Embryonic facial prominence (tissue), 1 donor: ENCODE measurements at regions not wholly inside any gene's neighbourhood (a gene's known extent, or its start where the extent isn't known, plus 50 kb on each side); places are given as distances from the start of the nearest gene placed in this dataset.
A peak's percentile ranks its signal among the peaks of the same experiment; 100 is the strongest.
"Not testable (repeated sequence)": the region's sequence is repeated elsewhere in the genome, so short reads cannot be mapped to it uniquely, and the experiment has no call there.

Experiments used
- DNase-seq: peaks from one replicate; pipeline ENCODE4 v3.0.0-alpha.2; 2016; ENCODE audit errors: extremely low spot score

DNA sequence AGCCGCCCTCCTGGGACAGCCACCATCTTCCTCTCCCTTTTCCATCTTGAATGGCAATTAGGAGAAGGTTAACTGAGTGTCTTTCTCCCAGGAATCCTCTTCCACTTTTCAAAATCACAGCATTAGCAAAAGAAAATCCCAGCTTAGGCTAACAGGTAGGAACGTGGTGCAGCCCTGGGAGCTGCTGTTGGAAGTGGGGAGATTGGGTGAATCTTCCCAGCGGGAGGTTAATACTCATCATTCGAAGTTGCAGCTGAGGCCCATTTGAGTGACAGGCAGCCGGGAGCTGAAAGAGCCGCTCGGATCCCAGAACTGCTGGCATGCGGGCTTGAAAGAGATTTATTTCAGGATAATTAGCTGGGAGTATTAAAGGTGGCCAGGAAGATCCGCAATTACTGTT lies 306.0 kb downstream of the BCL11A start:
- no peak for DNase-seq

DNA sequence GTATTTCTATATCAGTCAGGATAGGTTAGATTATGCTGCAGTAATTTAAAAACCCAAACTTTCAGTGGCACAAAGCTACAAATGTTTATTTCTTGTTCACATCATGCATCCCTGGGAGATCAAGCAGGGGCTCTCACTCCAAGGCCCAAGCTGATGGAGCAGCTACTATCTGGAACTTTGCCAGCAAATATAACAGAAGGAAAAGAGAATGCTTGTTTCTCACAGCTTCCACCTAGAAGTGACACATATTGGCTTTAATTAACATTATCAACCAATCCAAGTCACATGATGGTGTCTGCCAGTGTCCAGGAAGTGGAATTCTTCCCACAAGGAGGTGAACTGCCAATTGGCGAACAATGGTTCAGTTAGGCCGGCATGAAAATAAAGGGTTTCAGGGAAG lies 306.9 kb downstream of the BCL11A start:
- DNase-seq: no peak

DNA sequence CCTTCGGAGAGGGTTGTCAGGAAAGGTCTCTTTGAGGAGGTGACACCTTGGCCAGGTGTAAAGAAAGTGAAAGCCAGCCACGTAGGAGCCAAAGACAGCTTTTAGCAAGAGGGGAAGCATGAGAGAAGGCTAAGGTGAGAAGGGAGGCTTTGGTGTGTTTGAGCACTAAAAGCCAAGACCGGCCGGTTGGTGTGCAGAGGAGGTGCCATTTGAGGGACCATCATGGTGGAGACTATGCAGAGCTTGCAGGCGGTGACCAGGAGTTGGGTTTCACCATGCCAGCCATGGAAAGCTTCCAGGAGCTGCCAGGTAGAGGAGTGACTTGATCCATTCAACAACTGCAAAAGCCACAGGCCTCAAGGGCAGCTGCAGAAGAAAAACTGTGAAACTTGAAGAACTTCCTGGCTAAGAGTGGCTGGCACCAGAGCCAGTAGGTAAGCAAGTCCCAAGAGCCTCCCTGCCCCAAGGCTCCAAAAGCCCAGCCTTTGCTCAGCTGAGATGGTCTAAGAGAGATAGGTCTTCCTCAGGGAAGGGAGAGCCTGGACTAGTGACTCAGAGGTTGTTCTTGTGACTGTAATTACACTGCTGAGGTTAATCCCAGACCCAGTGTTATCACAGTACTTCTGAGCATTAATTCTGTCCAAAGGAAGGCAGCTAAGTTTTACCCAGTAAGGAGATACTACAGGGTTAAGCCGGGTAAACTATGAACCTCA lies 319.0 kb downstream of the BCL11A start:
- DNase-seq: no peak

DNA sequence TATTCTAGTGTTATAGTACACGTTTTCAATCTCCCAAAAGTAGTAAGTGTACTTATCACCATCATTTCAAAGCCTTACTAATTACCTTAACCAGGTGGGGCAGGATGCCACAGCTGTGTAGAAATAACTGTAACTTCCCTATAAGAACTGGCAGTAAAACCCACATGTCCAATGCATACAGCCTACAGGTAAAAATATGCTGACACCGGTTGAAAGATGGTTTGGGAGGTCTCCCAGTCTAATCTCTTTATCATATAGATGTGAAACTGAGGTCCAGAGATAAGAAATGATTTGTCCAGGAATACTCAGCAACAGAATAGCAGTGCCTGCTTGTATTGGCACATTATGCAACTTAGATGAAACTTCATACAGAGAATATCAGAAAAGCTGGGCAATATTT lies 322.9 kb downstream of the BCL11A start:
- no peak for DNase-seq

DNA sequence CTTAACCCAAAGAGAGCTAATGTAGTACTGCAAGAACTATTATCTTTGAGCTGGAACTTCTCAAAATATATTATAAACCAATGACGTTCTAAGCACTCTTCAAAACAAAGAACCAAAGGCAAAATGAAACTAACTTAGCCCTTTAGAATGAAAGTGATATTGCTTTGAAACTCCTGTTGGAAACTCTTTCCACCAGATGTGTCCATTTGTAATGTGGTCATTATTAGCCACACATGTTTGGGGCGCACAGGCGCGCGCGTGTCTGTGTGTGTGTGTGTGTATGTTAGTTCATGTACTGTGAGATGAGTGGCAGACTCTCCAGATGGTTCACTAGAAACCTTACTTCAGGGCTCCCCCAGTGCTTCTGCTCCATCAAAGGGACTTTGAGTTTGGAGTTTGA lies 323.4 kb downstream of the BCL11A start:
- DNase-seq: no peak

DNA sequence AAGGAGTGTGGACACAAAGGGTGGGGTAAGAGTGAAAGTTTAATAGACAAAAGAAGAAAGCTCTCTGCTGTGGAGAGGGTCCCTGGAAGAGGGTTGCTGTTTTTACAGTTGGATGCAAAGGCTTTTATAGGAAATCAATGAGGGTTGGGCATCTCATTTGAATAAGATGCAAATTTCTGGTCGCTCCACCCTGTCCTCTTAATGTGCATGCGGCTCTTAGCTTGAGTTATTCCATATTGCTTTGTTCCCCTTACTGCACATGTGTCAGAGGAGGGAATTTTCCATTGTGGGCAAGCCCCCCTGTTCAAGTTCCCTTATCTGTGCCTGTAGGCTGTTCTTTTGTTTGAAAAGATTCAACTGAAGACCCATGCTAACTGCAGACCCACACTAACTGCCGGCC lies 326.5 kb downstream of the BCL11A start:
- no peak for DNase-seq

DNA sequence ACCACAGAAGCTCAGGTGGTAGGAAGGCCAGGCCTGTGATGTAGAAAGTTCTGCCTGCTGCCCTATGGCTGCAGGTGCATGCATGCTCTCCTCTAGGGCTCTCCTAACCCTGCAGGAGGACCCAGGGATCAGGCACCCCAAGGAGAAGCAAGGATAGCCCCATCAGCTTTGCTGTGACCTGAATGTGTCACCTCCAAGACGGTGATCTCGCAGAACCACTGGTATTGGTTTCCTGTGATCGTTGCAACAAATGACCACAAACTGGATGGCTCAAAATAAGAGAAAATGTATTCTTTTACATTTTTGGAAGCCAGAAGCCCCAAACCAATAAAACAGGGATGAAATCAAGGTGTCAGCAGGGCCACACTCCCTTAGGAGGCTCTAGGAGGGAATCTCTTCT lies 327.3 kb downstream of the BCL11A start:
- no peak for DNase-seq

DNA sequence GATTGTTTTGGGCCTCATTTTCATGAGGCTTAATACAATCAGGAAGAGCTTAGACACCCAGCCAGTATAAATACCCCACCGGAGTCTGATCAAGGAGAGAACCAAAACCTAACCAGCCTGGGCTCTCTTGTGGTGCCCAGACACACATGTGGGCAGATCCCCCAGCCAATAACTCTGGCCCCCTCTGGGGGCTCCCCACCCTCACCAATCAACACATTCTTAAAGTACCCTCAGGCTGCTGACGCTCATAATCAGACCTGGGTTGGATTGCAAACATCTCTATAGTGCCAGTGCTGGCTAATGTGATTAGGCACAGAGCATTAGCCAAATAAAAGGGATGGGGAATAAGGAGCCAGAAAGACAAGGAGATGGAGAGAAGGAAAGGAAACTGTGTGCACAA lies 329.6 kb downstream of the BCL11A start:
- no peak for DNase-seq

DNA sequence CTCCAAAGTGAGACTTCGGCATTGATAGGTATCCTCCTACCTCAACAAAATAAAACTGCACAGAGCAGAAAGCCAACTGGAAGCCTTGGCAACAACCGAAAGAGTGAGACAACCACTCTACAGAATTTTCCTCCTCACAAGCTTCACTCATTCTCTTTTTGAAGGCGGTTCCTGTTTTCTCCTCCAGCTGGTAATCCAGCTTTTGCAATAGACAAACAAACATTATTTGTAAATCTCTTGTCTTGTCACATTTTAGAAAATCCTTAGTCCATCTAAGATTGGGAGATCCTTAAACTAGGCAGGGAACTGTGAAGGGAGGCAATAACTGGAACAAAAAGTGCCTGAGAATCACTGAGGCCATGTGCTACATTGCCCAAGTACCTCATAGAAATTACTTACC lies 332.4 kb downstream of the BCL11A start:
- DNase-seq: no peak

DNA sequence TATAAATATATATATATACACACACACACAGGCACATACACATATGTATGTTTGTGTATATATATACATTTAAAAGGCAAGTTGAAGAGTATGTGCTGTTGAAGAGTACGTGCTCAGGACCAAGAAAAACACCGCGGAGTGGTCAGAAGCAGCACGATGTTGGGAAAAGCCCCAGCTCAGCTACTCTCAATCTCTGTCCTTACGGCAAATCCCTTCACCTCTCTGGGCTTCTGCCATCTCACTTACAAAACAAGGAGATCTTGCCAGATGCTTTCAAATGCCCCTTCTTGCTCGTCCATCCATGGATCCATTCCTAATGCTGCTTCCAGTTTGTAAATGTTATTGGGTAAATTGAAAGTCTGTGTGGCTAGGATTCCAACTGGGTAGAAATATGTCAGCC lies 333.9 kb downstream of the BCL11A start:
- DNase-seq: no peak

DNA sequence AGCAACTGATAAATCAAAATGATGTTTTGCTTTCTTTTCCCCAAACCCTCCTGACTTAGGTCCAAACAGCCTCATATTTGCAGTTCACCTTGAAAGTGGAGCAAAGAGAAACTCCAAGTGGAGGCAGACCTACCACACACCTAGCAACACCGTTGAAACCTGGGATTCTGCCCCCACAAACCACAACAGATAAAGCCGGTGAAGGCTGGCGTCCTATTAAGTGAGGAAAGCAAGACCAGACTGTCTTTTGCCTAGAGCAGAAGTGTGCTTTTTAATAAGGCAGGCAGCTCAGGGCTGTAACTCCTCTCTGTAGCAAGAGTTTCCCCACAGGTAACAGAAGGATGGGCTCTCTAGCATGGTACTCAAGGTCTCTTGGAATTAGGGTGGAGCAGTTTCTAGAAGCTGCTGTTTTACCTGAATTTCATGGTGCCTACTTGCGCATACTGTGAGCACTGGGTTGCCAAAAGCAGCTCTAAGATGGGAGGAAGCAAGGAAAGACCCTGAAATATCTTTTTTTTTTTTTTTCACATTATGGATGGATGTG lies 336.9 kb downstream of the BCL11A start:
- no peak for DNase-seq

DNA sequence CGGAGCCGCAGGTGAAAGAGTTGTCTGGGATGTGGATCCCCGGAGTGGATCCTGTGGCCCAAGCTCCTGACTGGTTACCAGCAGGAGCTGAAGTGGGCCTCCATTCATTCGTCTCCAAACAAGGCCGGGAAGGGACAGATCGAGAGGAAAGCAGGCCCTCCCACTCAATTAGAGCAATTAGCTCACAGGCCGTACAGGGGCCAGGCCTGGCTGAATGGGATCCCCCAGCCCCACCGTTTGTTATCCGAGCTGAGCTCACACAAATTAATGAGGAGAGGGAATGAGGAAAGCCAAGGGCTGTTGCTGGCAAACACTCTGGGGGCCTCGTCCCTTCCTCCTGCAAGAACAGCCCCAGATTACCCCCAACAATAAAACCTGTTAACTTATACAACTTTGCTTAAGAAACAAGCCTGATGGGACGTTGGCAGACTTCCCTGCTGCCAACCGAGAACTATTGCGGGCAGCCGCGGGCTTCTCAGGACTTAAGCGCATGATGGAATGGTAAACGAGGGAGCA lies 338.0 kb downstream of the BCL11A start:
- DNase-seq: peak; percentile 40

DNA sequence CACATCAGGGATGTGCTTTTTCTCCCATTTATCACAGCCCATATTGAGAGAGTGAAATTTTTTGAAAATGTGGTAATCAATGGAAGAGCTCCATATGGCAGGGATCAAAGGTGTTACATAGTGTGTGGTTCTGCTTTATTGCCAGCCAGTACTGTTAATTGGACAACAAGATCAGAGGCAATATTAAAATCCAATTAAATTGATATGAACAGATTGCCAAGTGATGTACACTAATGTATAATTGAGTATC lies 338.9 kb downstream of the BCL11A start:
- no peak for DNase-seq

DNA sequence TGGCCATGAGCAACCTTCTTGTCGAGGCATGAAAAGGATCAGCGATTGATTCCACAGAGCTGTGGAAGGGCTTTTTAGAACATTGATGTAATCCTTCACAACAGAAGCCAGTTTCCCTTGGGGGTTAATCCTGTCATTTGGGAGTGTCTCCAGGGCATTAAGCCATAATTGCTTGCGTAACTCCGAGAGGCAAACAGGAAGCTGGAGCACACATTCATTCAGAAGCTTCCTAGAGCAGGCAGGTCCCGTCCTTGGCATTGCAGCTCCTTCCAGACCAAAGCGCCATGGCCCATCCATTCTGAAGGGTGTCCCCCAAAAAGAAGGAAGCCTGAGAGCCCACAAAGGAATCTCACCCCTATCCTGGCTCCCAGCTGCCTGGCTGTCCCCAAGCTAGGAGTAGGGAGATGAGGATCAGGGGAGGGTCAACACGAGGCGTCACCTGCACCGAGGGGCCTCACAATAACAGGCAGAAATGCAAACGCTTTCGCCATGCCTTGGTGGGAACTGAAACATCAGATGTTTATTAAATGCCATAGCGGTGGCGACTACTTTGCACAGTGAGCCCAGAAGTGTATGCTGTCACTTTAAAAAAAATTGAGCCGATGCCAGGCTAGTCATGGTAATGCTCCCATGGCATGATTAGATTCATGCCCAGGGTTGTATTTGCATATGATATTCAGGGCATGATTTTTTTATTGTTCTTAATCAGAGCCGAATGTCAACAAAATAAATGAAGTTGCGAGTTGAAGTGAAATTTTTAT lies 339.4 kb downstream of the BCL11A start:
- DNase-seq: no peak

DNA sequence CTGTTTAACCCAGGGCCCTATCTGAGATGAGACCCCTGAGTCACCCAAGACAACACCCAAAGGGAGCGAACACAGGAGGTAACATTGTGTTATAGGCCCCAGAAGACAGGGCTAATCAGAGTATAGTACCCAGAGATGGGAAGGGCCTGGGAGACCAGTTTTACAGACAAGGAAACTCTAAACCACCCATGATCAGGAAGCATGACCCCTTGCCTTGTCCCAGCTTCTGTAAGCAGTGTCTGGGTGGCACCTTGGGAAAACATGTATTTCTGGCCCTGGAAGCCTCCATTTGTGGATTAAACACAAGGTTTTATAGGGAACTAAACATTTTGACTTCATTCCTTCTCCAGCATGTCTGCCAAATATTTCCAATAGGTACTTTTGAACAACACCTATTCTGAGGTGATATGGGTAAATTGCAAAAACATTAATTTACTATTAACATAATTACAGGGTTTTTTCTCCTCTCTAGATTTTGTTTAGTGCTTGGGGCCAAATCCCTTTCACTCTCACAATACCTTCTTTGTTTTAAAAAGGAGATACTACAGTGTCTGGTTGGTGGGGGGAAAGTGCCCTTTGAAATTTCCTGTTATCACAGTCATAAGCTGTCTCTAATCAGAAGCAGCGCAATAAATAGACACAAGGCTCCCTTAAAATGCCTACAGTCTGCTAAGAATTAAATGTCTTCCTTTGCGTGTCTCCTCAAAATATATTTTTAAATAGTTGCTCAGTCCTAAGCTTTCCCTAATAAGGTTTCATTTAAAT lies 341.1 kb downstream of the BCL11A start:
- DNase-seq: no peak

DNA sequence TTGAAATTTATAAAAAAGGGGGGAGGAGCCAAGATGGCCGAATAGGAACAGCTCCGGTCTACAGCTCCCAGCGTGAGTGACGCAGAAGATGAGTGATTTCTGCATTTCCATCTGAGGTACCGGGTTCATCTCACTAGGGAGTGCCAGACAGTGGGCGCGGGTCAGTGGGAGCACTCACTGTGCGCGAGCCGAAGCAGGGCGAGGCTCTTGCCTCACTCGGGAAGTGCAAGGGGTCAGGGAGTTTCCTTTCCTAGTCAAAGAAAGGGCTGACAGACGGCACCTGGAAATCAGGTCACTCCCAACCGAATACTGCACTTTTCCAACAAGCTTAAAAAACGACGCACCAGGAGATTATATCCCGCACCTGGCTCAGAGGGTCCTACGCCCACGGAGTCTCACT lies 364.4 kb downstream of the BCL11A start:
- not testable (repeated sequence) for DNase-seq

DNA sequence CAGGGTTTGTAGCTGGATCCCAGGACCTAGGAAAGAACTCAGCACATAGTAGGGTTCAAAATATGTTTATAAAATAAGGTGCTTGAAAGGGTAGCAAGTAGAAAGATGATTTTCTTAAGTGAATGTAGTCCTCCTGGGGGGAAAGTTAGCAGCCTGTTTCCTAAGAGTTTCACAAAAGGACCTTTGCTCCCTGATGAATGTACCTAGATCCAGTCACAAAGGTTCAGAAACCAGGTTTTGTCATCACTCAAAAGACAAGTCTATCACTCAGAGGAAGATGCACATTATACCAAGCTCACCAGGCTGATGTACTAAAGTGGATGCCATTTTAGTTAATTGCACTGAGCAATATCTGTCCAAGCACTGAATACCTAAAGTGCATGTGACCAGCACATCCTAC lies 378.2 kb downstream of the BCL11A start:
- DNase-seq: no peak

DNA sequence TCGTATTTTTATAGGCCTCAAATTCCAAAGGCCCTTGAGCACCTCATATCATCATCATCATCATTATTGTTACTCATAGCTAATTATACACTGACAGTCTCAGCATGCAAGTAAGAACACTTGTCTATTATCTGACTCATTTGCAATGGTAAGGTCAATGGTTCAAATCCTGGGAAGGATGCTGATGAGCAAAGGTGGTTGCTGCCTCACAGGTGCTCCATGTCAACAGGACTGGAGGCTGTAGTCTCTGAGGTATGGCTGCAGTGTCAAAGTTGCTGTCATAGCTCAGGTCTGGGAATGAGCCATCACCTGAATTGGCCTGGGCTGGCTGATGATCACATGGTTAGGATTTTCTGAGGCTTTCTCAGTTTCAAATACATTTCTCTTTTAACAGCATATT lies 379.3 kb downstream of the BCL11A start:
- no peak for DNase-seq

DNA sequence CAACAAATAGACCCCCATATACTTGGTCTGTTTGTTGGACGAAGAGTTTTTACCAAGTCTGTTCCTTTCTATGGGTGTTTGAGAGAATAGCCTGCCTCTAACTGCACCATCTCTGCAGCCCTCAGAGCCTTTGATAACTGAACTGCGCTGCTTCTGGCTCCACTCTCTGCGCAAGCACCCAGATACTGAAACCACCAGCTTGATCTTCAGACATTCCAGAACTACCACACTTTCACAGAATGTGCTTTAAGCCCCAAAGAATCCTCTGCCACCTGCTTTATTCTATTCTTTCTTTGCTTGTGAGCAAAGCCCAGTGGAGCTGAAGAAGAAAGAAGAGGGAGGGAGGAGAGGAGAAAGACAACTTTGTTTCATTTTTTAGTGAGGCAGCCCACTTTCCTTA lies 380.7 kb downstream of the BCL11A start:
- DNase-seq: no peak

DNA sequence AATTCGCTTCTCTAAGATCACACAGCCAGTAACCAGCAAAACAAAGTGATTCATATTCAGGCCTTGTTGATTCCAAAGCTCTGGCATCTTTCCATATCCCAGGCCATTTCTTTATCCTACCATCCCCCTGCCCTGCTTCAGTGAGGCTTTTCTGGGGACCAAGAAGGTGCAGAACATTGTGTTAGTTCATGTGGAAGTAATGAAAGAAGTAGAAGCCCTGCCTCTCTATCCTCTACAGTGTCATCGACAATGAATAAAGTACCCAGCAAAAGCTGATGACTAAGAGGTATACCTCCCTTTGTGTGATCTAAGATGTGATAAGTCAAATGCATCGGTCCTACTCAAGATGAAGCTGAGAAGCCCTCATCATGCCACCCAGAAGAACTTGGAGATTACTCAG lies 383.2 kb downstream of the BCL11A start:
- no peak for DNase-seq

DNA sequence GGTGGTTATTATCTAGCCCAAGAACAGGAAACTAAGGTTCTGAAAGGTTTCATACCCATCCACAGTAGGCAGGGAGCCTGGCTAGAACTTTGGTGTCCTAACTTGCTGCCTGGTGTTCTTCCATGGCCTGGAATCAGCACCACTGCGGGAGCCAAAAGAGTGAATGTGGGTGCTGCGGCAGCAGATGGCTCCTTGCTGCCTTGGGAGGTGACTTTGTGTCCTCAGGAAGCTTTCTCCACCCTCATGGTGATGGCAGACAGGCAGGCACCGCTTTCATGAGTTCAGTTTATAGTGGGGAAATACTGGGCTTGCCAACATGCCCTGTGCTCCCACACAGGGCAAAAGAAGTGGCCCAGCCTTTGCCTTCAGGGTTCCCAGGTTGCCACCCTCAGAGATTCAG lies 385.2 kb downstream of the BCL11A start:
- no peak for DNase-seq

DNA sequence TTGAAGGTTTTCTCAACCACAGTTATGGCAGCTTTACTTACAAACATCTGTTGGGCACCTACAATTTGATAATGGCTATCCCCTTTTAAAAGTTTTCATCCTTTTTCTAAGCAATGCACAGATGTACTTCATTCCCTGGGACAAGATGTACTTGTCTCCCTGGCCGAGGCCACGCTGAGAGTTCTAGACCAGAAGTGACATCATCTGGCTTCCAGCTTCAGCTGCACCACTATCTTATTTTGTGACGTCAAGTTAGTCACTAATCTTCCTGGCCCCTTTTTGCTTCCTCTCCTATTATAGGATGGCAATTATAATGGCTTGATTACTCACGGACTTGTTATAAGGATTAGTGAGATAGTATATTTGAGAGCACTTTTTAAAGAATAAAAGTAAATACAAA lies 386.4 kb downstream of the BCL11A start:
- no peak for DNase-seq

DNA sequence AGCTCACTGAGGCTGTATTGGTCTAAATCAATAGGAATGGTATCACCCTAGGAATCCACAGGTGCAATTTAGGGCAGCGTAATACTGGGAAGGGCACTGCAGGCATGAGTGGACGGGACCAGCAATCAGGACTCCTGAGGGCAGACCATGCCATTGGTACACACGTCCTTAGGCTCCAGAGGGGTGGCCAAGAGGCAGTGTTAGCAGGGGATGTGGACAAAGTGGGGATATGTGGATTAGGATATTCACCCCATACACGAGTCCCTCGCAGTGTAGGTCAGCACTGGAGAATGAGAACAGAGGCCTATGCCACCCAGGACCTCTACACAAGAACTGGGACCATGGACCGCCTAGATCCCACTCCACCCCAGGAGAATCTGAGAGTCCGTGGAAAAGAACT lies 389.8 kb downstream of the BCL11A start:
- DNase-seq: no peak
